Naive thymus-derived CD8-positive, alpha-beta T cell (primary cell): ENCODE measurements at regions not wholly inside any gene's neighbourhood (a gene's known extent, or its start where the extent isn't known, plus 50 kb on each side); places are given as distances from the start of the nearest gene placed in this dataset.

Experiments
- ATAC-seq, 2 donors: fragments of 150-1000 bp; cut with Tn5 transposase in 1 of 2; sonication (Bioruptor Pico), chemical (Tn5 transposase) in 1 of 2; 1 replicate in 1 of 2; 2 replicates in 1 of 2; pipeline ENCODE4 v1.10.0; 2021; ENCODE audit warnings: mild to moderate bottlenecking in 2 of 2, moderate library complexity in 2 of 2
- POLR2A ChIA-PET: fragments of 350-600 bp; sonication (Branson Sonifier 250); formaldehyde crosslinking; loops from one replicate; lab custom pipeline; 2021; ENCODE audit warnings: antibody characterized with exemption; lab: Charles Lee
- DNase-seq, 10 donors: peaks; one replicate each; pipeline versions ENCODE4 v3.0.0 to v3.0.0-alpha.2; 2020 to 2022
- H3K27ac Mint-ChIP-seq, 10 donors: one replicate each; pipeline ENCODE4 v1.8.0; 2020 to 2022; ENCODE audit warnings: mild to moderate bottlenecking in 10 of 10, mixed read lengths in 10 of 10, moderate library complexity in 4 of 10, inconsistent platforms in 1 of 10
- H3K27me3 Mint-ChIP-seq, 5 donors: one replicate each; pipeline ENCODE4 v1.8.0; 2021 to 2022; ENCODE audit warnings: mixed read lengths in 5 of 5
- H3K36me3 Mint-ChIP-seq, 3 donors: one replicate each; pipeline ENCODE4 v1.8.0; 2020 to 2022; ENCODE audit warnings: mixed read lengths in 3 of 3, mild to moderate bottlenecking in 2 of 3, inconsistent platforms in 1 of 3
- H3K4me1 Mint-ChIP-seq, 4 donors: one replicate each; pipeline ENCODE4 v1.8.0; 2021 to 2022; ENCODE audit warnings: mixed read lengths in 4 of 4
- H3K4me3 Mint-ChIP-seq, 10 donors: one replicate each; pipeline ENCODE4 v1.8.0; 2020 to 2022; ENCODE audit warnings: mild to moderate bottlenecking in 10 of 10, mixed read lengths in 10 of 10, moderate library complexity in 6 of 10, inconsistent platforms in 1 of 10
- H3K9me3 Mint-ChIP-seq, 9 donors: one replicate each; pipeline ENCODE4 v1.8.0; 2020 to 2022; ENCODE audit warnings: mixed read lengths in 9 of 9, mild to moderate bottlenecking in 3 of 9, inconsistent platforms in 1 of 9, moderate library complexity in 1 of 9

GRCh38 chr9:18404434-18405029, 69.4 kb upstream of the ADAMTSL1 start:
- no peak for DNase-seq
- ATAC-seq: no peak

GRCh38 chr9:18405240-18405639, 68.7 kb upstream of the ADAMTSL1 start:
- no peak overlapping the region for H3K27ac Mint-ChIP-seq
- no peaks in the 10 kb centered on the region for H3K4me1 Mint-ChIP-seq
- H3K27me3 Mint-ChIP-seq: peaks cover 0 to 22% (median 0%) of the 10 kb centered on the region in 5 donors
- DNase-seq (no peak), ATAC-seq (no peak)
- H3K4me3 Mint-ChIP-seq: no peak overlapping the region
- POLR2A ChIA-PET: no interaction called here
- H3K9me3 Mint-ChIP-seq: no peaks in the 10 kb centered on the region
- H3K36me3 Mint-ChIP-seq: no peaks in the 10 kb centered on the region

More at GRCh38 chr9:18404434-18405029, 69.4 kb upstream of the ADAMTSL1 start:
- peaks cover 0 to 22% (median 0%) of the 10 kb centered on the region in 5 donors for H3K27me3 Mint-ChIP-seq
- no peaks in the 10 kb centered on the region for H3K4me1 Mint-ChIP-seq
- no peaks in the 10 kb centered on the region for H3K36me3 Mint-ChIP-seq
- POLR2A ChIA-PET: no interaction called here
- H3K27ac Mint-ChIP-seq: no peak overlapping the region
- no peaks in the 10 kb centered on the region for H3K9me3 Mint-ChIP-seq
- no peak overlapping the region for H3K4me3 Mint-ChIP-seq

GRCh38 chr9:18410983-18411382, 63.0 kb upstream of the ADAMTSL1 start:
- Mint-ChIP-seq H3K4me3 (no peak overlapping the region), H3K27ac (no peak overlapping the region), H3K9me3 (peaks cover 0 to 15% (median 0%) of the 10 kb centered on the region in 9 donors), H3K4me1 (no peaks in the 10 kb centered on the region), H3K27me3 (peaks cover 0 to 28% (median 6%) of the 10 kb centered on the region in 5 donors), H3K36me3 (no peaks in the 10 kb centered on the region)
- POLR2A ChIA-PET: no interaction called here
- no peak for DNase-seq
- no peak for ATAC-seq

GRCh38 chr9:18421391-18421790, 52.6 kb upstream of the ADAMTSL1 start:
- Mint-ChIP-seq H3K9me3 (no peaks in the 10 kb centered on the region), H3K4me3 (no peak overlapping the region), H3K4me1 (no peaks in the 10 kb centered on the region), H3K27ac (no peak overlapping the region), H3K27me3 (peaks cover 0 to 29% (median 3%) of the 10 kb centered on the region in 5 donors), H3K36me3 (no peaks in the 10 kb centered on the region)
- POLR2A ChIA-PET: no interaction called here
- no peak for ATAC-seq
- no peak for DNase-seq

GRCh38 chr9:18422296-18423036, 51.5 kb upstream of the ADAMTSL1 start:
- H3K9me3 Mint-ChIP-seq: no peaks in the 10 kb centered on the region
- H3K27me3 Mint-ChIP-seq: peaks cover 0 to 27% (median 3%) of the 10 kb centered on the region in 5 donors
- no peaks in the 10 kb centered on the region for H3K36me3 Mint-ChIP-seq
- H3K4me3 Mint-ChIP-seq: no peak overlapping the region
- POLR2A ChIA-PET: no interaction called here
- no peaks in the 10 kb centered on the region for H3K4me1 Mint-ChIP-seq
- H3K27ac Mint-ChIP-seq: no peak overlapping the region
- DNase-seq (no peak), ATAC-seq (no peak)

GRCh38 chr9:18423791-18424531, 50.0 kb upstream of the ADAMTSL1 start:
- H3K27ac Mint-ChIP-seq: no peak overlapping the region
- no peak overlapping the region for H3K4me3 Mint-ChIP-seq
- POLR2A ChIA-PET: no interaction called here
- no peaks in the 10 kb centered on the region for H3K36me3 Mint-ChIP-seq
- H3K9me3 Mint-ChIP-seq: no peaks in the 10 kb centered on the region
- peaks cover 0 to 27% (median 3%) of the 10 kb centered on the region in 5 donors for H3K27me3 Mint-ChIP-seq
- no peaks in the 10 kb centered on the region for H3K4me1 Mint-ChIP-seq
- DNase-seq (no peak), ATAC-seq (no peak)
